IMR-90 (cell line): ENCODE measurements at regions not wholly inside any gene's neighbourhood (a gene's known extent, or its start where the extent isn't known, plus 50 kb on each side); places are given as distances from the start of the nearest gene placed in this dataset.

ENCODE experiments used
- ATAC-seq: fragments of 200-7000 bp; cut with Tn5 transposase; 2 replicates; pipeline ENCODE4 v1.9.1; 2020; ENCODE audit warnings: low read depth, mild to moderate bottlenecking, moderate library complexity
- BruUV-seq: library from RNA; stranded (reverse); fragments of 400-500 nt; replicated peaks from 2 replicates; lab custom pipeline; 2021; lab: Mats Ljungman, UMichigan
- CTCF ChIA-PET: fragments of 300-600 bp; formaldehyde crosslinking; extraction: SDS; loops from one replicate; lab custom pipeline; 2021; ENCODE audit warnings: antibody characterized with exemption; lab: Yijun Ruan, JAX
- POLR2A ChIA-PET: fragments of 300-600 bp; sonication (Branson Sonifier 250); formaldehyde crosslinking; loops from one replicate; lab custom pipeline; 2022; ENCODE audit warnings: antibody characterized with exemption; ENCODE audit not compliant: unreplicated experiment; lab: Charles Lee
- DNase-seq: peaks from one replicate; pipeline ENCODE4 v3.0.0; 2013
- H2AFZ ChIP-seq: replicated peaks from 2 replicates; pipeline ENCODE3; 2013; ENCODE audit warnings: low read length, mild to moderate bottlenecking; ENCODE audit not compliant: poor library complexity
- H2AK5ac ChIP-seq: 2 replicates; pipeline ENCODE4 v1.6.1; 2013; ENCODE audit warnings: low read depth, low read length, inconsistent platforms
- H2AK9ac ChIP-seq: replicated peaks from 2 replicates; pipeline ENCODE3; 2013; ENCODE audit warnings: mild to moderate bottlenecking, low read depth, low read length, moderate library complexity; ENCODE audit not compliant: poor library complexity
- H2BK120ac ChIP-seq: 2 replicates; pipeline ENCODE4 v1.6.1; 2013; ENCODE audit warnings: low read depth, low read length, inconsistent platforms
- H2BK15ac ChIP-seq: 3 replicates; pipeline ENCODE4 v1.6.1; 2013; ENCODE audit warnings: low read depth, low read length, inconsistent platforms
- H2BK20ac ChIP-seq: 2 replicates; pipeline ENCODE4 v1.6.1; 2013; ENCODE audit warnings: low read depth, mild to moderate bottlenecking, inconsistent platforms, low read length, moderate library complexity
- H2BK5ac ChIP-seq: 2 replicates; pipeline ENCODE4 v1.6.1; 2013; ENCODE audit warnings: mild to moderate bottlenecking, low read depth, low read length, inconsistent platforms; ENCODE audit not compliant: poor library complexity, severe bottlenecking
- H3K14ac ChIP-seq: replicated peaks from 2 replicates; pipeline ENCODE4 v1.6.1; 2013; ENCODE audit warnings: low read depth, low read length, inconsistent platforms
- H3K18ac ChIP-seq: 2 replicates; pipeline ENCODE4 v1.6.1; 2013; ENCODE audit warnings: low read depth, low read length, control low read depth
- H3K23ac ChIP-seq: 2 replicates; pipeline ENCODE4 v1.6.1; 2013; ENCODE audit warnings: low read depth, low read length, inconsistent platforms
- H3K27ac ChIP-seq: 2 replicates; pipeline ENCODE4 v1.5.1; 2013; ENCODE audit warnings: mild to moderate bottlenecking, control low read depth, low read length; ENCODE audit not compliant: insufficient read depth
- H3K27me3 ChIP-seq: 2 replicates; pipeline ENCODE4 v1.6.1; 2013; ENCODE audit warnings: low read length; ENCODE audit not compliant: control insufficient read depth, insufficient read depth
- H3K36me3 ChIP-seq: 2 replicates; pipeline ENCODE4 v1.6.1; 2013; ENCODE audit warnings: low read length, mixed read lengths; ENCODE audit not compliant: control insufficient read depth, insufficient read depth
- H3K4ac ChIP-seq: 2 replicates; pipeline ENCODE4 v1.6.1; 2013; ENCODE audit warnings: low read depth, low read length, inconsistent platforms
- H3K4me1 ChIP-seq: 2 replicates; pipeline ENCODE4 v1.6.1; 2013; ENCODE audit warnings: low read length, mixed read lengths; ENCODE audit not compliant: control insufficient read depth, insufficient read depth
- H3K4me2 ChIP-seq: 2 replicates; pipeline ENCODE4 v1.6.1; 2013; ENCODE audit warnings: low read depth, mild to moderate bottlenecking, control low read depth, low read length, moderate library complexity
- H3K4me3 ChIP-seq: 2 replicates; pipeline ENCODE4 v1.5.1; 2013; ENCODE audit warnings: low read depth, mild to moderate bottlenecking, control low read depth, low read length, moderate library complexity; ENCODE audit not compliant: insufficient read depth
- H3K56ac ChIP-seq: 2 replicates; pipeline ENCODE4 v1.6.1; 2013; ENCODE audit warnings: low read length, inconsistent platforms; ENCODE audit not compliant: insufficient read depth; ENCODE audit errors: extremely low read depth
- H3K79me1 ChIP-seq, 2 experiments: 2 replicates each; pipeline ENCODE4 v1.6.1; 2013; ENCODE audit warnings: low read length in 2 of 2, inconsistent platforms in 1 of 2, low read depth in 1 of 2
- H3K9ac ChIP-seq: 2 replicates; pipeline ENCODE4 v1.6.1; 2013; ENCODE audit warnings: low read depth, low read length, control low read depth
- H3K9me1 ChIP-seq: 2 replicates; pipeline ENCODE4 v1.6.1; 2013; ENCODE audit warnings: low read length, inconsistent platforms; ENCODE audit not compliant: insufficient read depth
- H3K9me3 ChIP-seq: 2 replicates; pipeline ENCODE4 v1.6.1; 2013; ENCODE audit warnings: low read length; ENCODE audit not compliant: control insufficient read depth, insufficient read depth
- H4K20me1 ChIP-seq: 2 replicates; pipeline ENCODE4 v1.6.1; 2013; ENCODE audit warnings: low read length, inconsistent platforms; ENCODE audit not compliant: insufficient read depth
- H4K5ac ChIP-seq: 2 replicates; pipeline ENCODE4 v1.6.1; 2013; ENCODE audit warnings: mild to moderate bottlenecking, low read depth, low read length, control low read depth
- H4K8ac ChIP-seq, 2 experiments: 2 replicates each; pipeline ENCODE4 v1.6.1; 2013; ENCODE audit warnings: low read depth in 2 of 2, low read length in 2 of 2, control low read depth in 1 of 2, inconsistent platforms in 1 of 2
- H4K91ac ChIP-seq: 2 replicates; pipeline ENCODE4 v1.6.1; 2013; ENCODE audit warnings: low read depth, low read length, inconsistent platforms; ENCODE audit not compliant: insufficient read depth
- CEBPB ChIP-seq: IDR thresholded peaks from 2 replicates; pipeline ENCODE4 v1.6.1; 2012; ENCODE audit warnings: low read depth, low read length, improper control_type of control experiment
- ELK1 ChIP-seq: fragments of 150-350 bp; IDR thresholded peaks from 2 replicates; pipeline ENCODE4 v1.6.1; 2016; ENCODE audit warnings: low read depth, mild to moderate bottlenecking, low read length, moderate library complexity, borderline replicate concordance
- FOS ChIP-seq: fragments of 150-350 bp; IDR thresholded peaks from 2 replicates; pipeline ENCODE4 v1.6.1; 2016; ENCODE audit warnings: low read depth, low read length
- WGBS, 2 experiments: methylation state at CpG; one replicate each; pipeline versions ENCODE4 v1.1.5 to v1.1.7; 2013; ENCODE audit warnings: missing lambda C conversion rate in 2 of 2; ENCODE audit not compliant: insufficient read length in 1 of 2; ENCODE audit errors: extremely low coverage in 2 of 2; 5-methylcytosine and 5-hydroxymethylcytosine counted together
- dilution Hi-C: fragments of 300-500 bp; cut with HindIII; formaldehyde crosslinking; loops from one replicate; pipeline ENCODE4 v1.14.3; 2018; ENCODE audit warnings: low sequenced_read_pairs; ENCODE audit not compliant: unreplicated experiment
- in situ Hi-C: fragments of 300-500 bp; cut with MboI; formaldehyde crosslinking; loops from 3 replicates; pipeline ENCODE4 v1.14.3; 2019; ENCODE audit warnings: low sequenced_read_pairs, inconsistent platforms, mixed read lengths
- intact Hi-C: fragments of 100-400 bp; cut with micrococcal nuclease; formaldehyde crosslinking; loops from 2 replicates; pipeline ENCODE4 v1.10.0; 2022
- TF ChIP-seq, protein P1 (sequence below): fragments of 150-350 bp; IDR thresholded peaks from 2 replicates; pipeline ENCODE4 v1.6.1; 2017; ENCODE audit warnings: mild to moderate bottlenecking, antibody characterized with exemption, low read length, low read depth

DNA sequence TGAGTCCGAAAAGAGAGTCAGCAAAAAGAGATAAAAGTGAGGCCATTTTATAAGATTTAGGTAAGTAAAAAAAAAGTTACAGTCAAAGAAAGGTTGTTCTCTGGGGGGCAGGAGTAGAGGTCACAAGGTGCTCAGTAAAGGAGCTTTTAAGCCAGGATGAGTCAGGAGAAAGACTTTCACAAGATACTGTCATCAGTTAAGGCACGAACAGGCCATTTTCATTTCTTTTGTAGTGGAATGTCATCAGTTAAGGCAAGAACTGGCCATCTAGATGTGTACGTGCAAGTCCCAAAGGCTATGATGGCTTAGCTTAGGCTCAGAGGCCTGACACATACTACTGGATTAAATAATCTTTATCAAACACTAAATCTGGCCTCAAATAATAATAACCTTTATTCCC is 1207.3 kb upstream of the FAM98A start:
- Histone ChIP-seq H3K56ac (no peak overlapping the region), H3K4me2 (no peak overlapping the region), H4K91ac (no peak overlapping the region), H4K20me1 (no peaks in the 10 kb centered on the region), H2BK15ac (no peak overlapping the region), H2BK20ac (no peak overlapping the region), H2AK9ac (no peak overlapping the region), H3K79me1 (no peaks in the 10 kb centered on the region), H4K5ac (no peak overlapping the region), H3K36me3 (no peaks in the 10 kb centered on the region), H2BK5ac (no peak overlapping the region), H3K4ac (no peak overlapping the region), H3K27ac (no peak overlapping the region), H3K14ac (no peak overlapping the region), H2BK120ac (no peak overlapping the region), H3K4me1 (no peaks in the 10 kb centered on the region), H2AFZ (no peak overlapping the region), H3K27me3 (no peaks in the 10 kb centered on the region), H3K9ac (no peak overlapping the region), H3K18ac (no peak overlapping the region), H3K9me3 (0 out of 2 replicates have a peak, but pooled peaks cover 2% of the 10 kb centered on the region), H3K9me1 (no peaks in the 10 kb centered on the region), H3K4me3 (no peak overlapping the region), H4K8ac (no peak overlapping the region), H2AK5ac (no peak overlapping the region), H3K23ac (no peak overlapping the region)
- ChIA-PET CTCF (no interaction called here), POLR2A (no interaction called here)
- dilution Hi-C loops (no loop called here), intact Hi-C loops (no loop called here), in situ Hi-C loops (no loop called here)
- no CpG with 5 or more reads among the region's 3 CpGs for WGBS, 2 experiments
- TF ChIP-seq ELK1 (no peak), CEBPB (no peak), FOS (no peak)
- TF ChIP-seq, protein P1, sequence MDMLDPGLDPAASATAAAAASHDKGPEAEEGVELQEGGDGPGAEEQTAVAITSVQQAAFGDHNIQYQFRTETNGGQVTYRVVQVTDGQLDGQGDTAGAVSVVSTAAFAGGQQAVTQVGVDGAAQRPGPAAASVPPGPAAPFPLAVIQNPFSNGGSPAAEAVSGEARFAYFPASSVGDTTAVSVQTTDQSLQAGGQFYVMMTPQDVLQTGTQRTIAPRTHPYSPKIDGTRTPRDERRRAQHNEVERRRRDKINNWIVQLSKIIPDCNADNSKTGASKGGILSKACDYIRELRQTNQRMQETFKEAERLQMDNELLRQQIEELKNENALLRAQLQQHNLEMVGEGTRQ = no peak
- ATAC-seq (no peak), DNase-seq (no peak)
- BruUV-seq = no TSS peak
